NCI-H146 treated with DMSO at 0.1 percent for 48 hours (cell line): ENCODE measurements at regions not wholly inside any gene's neighbourhood (a gene's known extent, or its start where the extent isn't known, plus 50 kb on each side); places are given as distances from the start of the nearest gene placed in this dataset.
"Not testable (repeated sequence)": the region's sequence is repeated elsewhere in the genome, so short reads cannot be mapped to it uniquely, and the experiment has no call there.

Experiments
- DNase-seq: peaks from one replicate; lab custom pipeline; 2025; ENCODE audit not compliant: unreplicated experiment; lab: John Stamatoyannopoulos, UW

DNA sequence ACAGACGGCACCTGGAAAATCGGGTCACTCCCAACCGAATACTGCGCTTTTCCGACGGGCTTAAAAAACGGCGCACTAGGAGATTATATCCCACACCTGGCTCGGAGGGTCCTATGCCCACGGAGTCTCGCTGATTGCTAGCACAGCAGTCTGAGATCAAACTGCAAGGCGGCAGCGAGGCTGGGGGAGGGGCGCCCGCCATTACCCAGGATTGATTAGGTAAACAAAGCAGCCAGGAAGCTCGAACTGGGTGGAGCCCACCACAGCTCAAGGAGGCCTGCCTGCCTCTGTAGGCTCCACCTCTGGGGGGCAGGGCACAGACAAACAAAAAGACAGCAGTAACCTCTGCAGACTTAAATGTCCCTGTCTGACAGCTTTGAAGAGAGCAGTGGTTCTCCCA lies 64.5 kb downstream of the SLC30A10 start:
- DNase-seq = not testable (repeated sequence)

DNA sequence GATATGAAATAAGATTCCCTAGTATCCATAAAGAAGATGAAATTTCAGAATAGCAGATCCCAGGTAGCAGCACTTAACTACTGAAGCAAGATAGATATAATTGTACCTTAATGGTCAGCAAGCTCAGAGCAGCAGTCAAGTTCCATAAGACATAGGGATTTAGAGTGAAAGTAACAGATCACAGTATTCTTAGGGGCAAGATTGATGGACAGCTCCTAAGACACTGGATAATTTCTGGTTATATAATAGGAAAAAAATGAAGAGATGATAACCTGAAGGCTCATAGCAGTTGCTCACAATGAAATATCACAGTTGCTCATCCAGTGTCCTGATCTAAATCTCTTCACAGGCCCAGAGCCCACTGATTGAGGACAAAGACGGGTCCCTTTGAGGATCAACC lies 66.0 kb downstream of the SLC30A10 start:
- no peak for DNase-seq

DNA sequence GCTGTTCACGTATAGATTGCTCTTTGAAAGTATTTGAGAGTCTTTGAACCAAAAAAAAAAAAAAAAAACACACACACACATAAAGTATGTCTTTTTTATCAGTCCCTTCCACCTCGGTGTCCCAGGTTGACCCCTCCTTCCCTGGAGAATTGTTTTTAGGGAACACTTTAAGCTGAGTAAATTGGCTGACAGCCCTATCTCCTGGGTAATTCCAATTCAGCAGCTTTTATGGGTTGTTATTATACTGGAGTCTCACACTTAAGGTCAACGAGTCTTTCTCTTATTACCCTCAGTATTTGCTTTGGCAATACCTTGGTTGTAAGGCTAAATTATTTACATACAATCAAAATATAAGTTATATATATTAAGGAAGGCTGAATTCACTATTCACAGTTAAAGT lies 69.4 kb downstream of the SLC30A10 start:
- DNase-seq = no peak

DNA sequence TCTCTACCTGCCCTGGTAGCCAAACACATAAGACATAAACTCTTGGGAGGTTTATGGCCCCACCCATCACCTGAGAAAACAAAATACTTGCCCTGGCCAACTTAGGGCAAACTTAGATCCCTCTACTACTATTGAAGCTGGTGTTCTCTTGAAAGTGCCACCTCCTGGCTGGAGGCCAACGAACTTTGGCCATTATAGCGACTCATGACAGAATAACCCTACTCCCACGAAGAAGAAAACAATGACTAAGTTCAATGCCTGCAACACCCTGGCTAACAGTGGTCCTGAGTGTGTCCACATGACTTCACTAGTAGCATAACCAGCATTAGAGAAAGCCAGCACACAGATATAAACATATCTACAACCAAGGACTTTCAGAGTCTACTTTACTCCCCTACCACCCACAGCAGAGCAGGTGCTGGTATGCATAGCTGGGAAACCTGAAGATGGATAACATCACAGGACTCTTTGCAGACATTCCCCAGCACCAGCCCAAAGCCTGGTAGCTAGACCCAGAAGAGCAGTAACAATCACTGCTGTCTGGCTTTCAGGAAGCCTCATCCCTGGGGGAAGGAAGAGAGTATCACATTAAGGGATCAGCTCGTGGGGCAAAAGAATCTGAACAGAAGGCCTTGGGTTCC lies 81.0 kb downstream of the SLC30A10 start:
- no peak for DNase-seq

DNA sequence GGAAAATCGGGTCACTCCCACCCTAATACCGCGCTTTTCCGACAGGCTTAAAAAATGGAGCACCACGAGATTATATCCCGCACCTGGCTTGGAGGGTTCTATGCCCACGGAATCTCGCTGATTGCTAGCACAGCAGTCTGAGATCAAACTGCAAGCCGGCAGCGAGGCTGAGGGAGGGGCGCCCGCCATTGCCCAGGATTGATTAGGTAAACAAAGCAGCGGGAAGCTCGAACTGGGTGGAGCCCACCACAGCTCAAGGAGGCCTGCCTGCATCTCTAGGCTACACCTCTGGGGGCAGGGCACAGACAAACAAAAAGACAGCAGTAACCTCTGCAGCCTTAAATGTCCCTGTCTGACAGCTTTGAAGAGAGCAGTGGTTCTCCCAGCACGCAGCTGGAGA lies 88.8 kb downstream of the SLC30A10 start:
- peak; percentile 11 for DNase-seq

DNA sequence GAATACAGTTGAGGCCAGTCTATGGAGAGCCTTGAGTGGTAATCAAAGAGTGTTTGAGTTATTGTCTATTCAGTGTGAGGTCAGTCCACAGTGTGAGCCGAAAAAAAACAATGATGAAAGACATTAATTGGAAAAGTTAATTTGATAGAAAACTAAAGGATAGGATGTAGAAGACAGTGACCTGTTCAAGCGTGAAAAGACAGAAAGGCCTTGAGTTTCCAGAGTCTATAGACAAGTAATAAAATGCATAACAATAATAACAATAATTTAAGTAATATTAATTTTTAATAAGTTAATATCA lies 90.4 kb downstream of the SLC30A10 start:
- DNase-seq = no peak

DNA sequence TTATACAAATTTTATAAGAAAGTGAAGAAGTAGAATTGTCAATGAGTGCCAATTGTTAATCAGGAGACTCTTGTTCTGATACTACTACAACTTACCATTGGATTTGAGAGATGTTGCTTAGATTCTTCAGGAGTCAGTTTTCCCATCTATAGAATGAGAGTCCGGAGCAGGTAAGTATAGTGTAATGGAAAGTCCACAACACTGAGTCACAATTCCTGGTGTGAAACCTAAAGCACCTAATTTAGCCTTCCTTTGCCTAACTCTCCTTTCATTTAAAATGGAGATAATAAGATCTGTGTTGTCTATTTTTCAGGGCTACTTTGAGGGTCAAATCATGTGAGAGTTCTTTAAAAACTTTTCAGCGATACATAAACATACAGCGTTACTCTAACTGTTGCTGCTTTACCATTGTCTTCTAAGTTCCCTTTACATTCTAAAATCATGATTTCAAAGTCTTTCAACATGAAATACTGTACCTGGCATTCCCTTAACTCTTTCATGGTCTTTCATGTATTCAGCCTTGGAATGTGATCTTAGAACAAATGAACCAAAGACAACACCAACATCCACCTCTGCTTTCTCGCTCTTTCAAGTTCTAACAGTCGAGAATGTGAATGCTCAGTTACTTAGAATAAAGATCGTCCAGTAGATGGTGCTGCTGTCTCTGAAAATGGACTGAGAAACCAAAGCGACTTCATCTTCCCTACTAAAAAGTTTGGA lies 90.9 kb downstream of the SLC30A10 start:
- DNase-seq = peak; percentile 32

DNA sequence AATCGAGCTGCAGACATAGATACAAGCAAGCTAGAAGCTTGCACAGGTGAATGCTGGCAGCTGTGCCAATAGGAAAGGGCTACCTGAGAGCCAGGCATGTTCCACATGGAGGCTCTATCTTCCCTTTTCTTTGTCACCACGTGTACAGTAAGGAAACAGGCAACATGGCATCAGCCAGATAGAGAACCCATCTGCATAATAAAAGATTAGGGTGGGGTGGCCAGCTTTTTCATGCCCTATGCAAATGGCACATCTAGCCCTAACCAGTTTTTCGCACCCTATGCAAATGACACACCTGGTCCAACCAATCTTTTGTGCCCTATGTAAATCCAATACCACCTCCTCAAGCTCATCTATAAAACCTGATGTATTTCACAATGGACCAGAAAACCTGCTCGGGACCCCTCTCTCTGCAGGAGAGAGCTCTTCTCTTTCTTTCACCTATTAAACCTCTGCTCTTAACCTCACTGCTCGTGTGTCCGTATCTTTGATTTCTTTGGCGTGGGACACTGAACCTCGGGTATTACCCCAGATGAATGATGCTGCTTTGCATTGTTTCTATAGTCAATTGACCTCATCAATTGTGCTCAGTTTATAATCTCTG lies 93.9 kb downstream of the SLC30A10 start:
- peak; percentile 26 for DNase-seq

DNA sequence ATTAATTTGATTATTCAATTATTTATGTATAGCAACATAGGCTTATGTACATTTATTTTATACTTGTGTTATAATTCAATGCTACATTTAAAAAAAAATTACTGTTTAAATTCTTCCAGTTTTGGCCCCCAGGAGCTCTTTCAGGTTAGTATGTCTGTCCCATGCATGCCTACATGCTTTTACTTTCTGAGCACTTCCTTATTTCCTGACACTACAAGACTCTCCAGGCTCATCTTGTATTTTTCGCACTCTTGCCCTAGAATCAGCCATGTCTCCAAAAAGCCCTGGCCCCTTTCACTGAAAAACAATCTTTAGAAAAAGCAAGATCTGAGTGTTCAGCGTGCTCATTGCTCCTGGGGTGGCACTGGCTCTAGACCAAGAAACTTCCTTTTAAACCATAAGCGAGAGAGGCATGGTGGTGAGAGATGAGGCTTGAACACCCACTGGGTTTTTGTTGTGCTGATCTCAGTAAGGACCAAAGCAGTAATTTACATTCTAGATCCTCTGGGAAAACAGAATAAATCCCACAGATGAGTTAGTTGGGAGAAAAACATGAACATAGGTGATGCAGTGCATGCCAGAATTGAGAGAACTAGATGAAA lies 95.0 kb downstream of the SLC30A10 start:
- no peak for DNase-seq

DNA sequence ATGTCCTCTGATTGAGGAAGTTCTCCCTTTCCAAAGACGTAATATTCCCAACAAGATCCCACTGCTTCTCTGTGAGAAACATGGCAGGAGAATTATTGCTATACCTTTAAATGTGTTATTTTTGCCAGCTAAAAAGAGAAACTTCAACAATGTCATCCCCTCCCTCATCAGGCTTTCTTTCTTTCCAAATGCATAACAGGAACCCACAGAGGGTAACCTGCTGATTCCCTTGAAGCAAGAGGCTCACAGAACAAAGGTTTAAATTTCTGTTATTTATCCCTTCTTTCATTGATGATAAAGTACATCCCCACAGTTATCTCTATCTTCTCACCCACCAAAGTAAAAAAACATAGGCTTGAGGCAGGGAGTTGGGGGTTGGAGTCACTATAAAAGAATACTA lies 102.1 kb downstream of the SLC30A10 start:
- no peak for DNase-seq

DNA sequence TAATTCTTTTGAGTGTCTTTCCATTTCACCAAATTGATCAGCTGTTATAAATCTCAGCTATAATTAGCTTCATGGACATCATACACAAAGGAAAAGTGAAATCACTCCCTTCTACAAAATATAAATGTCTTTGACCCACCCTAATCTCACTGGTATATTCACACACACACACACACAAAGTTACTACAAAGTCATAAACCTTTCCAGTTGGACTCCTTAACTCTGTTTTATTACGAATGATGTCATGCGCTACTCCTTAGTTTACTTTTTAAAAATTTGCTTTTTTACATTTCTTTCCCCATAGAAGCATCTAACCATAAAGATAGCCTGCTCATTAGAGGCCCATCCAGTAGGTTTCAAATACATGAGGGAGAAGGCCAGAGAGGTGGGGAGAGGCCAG lies 103.0 kb downstream of the SLC30A10 start:
- DNase-seq = no peak

DNA sequence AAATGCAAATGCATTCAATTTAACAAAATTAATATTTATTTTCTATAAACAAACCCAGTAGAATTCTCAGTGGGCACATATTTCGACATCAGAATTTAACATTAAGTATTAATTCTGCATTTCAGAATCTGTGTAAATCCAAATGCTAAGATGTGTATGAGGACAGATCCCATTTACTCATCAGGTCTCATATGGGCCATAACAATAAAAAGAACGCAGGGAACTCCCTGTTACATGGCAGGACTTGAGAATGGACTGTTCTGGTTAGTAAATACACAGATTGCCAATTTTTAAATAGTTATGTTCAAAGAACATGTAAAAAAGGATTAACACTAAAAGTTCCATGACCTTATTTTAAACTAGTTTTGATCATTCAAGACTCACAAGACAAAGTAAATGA lies 104.0 kb downstream of the SLC30A10 start:
- no peak for DNase-seq

DNA sequence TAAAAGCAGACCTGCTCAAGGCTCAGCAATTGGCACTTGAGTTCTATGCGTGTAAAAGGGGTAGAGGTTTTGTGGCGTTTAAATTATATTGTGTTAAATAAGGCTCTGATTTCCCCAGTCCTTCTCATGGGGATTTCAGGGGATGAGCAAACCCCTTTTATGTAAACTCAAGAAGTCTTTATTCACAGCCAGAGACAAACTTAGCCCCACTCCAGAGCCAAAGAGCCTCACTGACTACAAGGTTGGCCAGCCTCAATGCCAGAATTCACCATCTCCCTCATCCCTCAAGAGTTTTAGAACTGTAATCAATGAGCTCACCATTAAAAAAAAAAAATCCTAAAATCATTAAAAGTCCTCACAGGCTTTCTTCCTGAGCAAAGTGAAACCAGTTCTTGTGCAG lies 107.8 kb downstream of the SLC30A10 start:
- no peak for DNase-seq

DNA sequence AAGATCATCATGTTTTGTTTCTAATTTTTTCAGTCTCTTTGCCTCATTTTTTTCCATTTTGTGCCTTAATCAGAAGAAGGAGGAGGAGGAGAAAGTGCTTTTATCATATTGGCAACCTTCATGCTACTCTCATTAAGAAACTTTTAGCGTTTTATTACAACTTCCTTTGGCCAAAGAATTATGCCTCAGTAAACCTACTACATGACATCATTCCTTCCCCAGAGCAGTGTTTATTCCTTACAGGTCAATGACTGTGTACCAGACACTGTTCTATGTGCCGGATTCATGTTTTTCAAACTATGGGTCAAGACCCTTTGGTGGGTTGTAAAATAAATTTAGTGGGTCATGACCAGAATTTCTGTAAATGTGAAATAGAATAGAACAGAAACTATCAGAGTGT lies 110.4 kb downstream of the SLC30A10 start:
- no peak for DNase-seq

DNA sequence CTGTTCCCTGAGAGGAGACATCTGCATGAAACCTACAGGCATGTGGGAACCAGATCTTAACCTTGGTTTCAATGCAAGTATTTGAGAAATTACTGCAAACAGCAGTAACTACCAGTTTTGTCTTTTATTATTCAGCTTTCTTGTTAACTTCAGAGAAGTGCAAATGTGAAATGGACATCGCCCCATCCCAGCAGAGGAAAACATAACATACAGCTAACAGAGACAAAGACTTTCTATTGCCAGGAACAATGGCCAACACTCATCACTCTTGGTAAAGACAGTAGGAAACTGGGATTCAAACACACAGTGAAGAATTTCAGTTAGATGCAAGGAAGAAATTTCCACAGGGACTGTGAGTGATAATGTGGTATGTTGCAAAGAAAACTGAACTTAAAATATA lies 115.1 kb downstream of the SLC30A10 start:
- DNase-seq = no peak

DNA sequence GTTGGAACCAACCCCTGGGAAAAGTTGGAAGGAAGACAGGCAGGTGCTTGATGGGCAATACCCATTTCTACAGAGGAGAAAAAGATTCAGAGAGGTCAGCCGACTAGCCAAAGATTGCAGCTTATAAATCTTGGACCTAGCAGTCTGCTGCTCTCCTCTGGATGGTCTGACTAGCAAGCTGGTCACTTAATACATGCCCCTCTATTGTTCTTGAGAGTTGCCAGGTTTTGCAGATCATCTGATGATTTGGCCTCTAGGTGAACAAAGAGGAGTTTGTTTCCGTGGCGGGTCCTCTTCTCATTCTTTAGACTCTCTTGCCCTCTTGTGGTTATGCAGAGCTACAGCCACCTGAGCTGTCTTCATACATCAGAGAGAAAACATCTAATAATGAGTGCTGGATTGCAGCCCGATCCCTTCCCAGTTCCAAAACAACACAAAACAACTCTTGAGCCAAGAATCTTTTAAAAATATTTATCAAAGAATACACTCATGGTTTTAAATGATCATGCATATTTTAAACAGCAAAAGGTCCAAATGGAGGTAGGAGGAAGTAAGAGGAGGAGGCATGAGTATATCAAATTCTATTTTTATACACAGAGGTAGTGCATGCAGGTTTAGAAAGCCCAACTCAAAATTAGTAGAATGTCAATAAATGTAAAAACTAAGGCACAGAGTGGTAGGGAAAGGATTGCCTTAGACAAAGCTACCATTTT lies 115.7 kb downstream of the SLC30A10 start:
- peak; percentile 64 for DNase-seq

DNA sequence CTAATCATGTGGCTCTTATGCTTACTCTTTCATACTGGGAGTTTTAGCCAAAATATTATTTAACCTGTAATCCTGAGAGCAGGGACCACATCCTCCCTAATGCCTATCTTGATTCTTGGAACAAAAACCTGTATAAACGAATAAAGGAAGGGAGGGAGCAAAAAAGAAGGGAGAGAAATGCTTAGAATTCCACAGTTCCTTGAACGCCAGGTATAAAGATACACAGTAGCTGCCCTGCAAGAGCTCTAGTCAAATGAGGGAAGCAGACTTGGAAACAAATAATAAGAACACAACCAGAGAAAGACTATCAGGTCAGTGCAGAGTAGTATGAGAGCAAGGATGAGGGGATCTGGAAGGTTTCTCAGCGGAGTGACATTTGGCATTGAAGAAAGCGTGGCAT lies 116.3 kb downstream of the SLC30A10 start:
- DNase-seq = no peak

DNA sequence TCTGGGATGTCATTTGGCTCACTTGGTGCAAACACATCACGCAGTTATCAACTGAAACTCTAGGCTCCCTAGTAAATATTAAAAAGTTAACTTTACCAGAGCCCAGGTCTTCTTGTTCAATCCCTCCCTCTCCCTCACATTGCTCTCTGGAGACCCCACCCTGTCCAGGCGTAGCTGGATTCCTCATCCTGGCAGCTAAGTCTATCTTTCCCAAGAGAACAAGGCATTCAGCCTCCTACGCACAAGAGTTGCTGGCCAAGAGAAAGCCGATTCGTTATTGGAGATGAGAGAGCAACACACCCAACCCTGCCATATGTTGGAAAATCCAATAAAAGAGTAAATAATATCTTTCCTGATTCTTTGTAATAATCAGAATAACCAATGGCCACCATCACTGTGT lies 117.9 kb downstream of the SLC30A10 start:
- DNase-seq = no peak

DNA sequence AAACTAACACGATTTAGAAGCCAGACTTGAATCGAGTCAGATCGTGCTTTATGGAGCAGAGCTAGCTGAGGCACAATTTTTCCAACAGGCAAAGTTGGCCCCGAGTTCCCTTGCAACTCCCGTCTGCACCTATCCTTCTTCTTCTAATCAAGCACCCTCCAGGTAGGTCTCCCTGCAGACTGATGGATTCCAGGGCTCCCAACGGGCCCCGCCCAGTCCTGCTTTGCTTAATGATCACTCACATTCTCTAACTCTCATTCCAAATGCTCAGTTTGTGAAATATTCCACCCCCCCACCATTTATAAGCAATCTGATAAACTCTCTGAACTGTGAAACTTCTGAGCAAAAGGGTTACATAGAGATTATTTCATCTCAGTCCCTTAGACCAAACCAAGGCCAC lies 119.6 kb downstream of the SLC30A10 start:
- DNase-seq = no peak

DNA sequence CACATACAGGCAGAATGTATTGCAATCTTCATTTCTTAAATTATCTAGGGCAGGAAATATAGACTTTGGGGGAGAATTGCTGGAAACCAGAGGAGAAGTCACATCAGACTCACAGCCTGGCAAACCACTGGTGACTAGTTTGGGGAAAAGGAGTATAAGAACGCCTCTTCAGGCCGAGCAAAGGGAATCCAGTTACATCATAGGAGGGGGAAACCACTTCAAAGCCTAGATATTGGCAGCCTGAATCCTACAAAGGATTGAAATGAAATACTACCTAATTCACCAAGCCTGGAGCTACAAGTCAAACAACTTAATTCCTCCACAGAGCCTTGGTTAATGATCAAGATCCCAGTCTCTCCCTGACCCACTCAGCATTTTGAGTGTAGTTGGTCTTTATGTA lies 121.7 kb downstream of the SLC30A10 start:
- no peak for DNase-seq

DNA sequence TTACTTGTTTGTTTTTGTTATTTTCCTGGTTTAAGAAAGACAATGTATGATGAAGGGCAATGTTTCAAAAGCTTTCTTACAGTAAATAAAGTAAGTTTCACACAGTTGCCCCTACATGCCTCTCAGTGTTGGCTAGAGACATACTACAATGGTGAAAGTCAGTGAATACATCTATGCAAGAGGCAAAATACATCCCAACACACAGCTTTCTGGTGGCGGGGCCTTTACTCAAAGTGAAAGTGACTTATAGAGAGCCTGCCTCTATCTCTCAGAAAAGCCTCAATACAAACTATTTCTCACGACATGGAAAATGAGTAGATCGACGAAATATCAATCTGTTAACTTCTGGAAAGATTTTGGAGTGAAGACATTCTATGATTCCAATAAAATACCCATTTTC lies 122.3 kb downstream of the SLC30A10 start:
- no peak for DNase-seq

DNA sequence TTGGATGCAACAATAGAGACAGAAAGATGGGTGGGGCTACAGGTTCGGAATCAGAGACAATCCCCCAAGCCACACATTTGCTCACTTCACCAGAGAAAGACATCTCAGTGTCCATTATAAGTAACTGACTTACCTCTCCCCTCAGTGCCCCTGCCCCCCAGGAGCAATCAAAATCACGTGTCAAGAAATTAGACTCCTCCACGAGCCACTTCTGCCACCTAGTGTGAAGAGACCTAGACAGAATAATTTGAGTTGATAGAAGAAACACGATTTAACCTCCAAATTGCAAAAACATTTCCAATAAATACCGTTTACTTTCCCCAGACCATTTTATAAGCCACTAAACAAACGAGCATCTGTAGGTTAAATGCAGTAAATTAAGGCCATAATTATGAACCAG lies 123.2 kb downstream of the SLC30A10 start:
- no peak for DNase-seq
